SH-SY5Y (cell line): ENCODE measurements at regions not wholly inside any gene's neighbourhood (a gene's known extent, or its start where the extent isn't known, plus 50 kb on each side); places are given as distances from the start of the nearest gene placed in this dataset.

ENCODE experiments used
- GATA2 ChIP-seq: IDR thresholded peaks from 2 replicates; pipeline ENCODE4 v1.6.1; 2011; ENCODE audit warnings: mild to moderate bottlenecking, low read depth, low read length
- GATA3 ChIP-seq: IDR thresholded peaks from 2 replicates; pipeline ENCODE4 v1.6.1; 2011; ENCODE audit warnings: low read depth, mild to moderate bottlenecking, low read length, moderate library complexity

GRCh38 chr5:39559923-39560322, 135.1 kb upstream of the DAB2 start:
- TF ChIP-seq GATA2 (no peak), GATA3 (no peak)

- no peak for TF ChIP-seq GATA2
- no peak for TF ChIP-seq GATA3
These were observed 133.8 kb upstream of the DAB2 start for GRCh38 chr5:39558541-39558940.

DNA sequence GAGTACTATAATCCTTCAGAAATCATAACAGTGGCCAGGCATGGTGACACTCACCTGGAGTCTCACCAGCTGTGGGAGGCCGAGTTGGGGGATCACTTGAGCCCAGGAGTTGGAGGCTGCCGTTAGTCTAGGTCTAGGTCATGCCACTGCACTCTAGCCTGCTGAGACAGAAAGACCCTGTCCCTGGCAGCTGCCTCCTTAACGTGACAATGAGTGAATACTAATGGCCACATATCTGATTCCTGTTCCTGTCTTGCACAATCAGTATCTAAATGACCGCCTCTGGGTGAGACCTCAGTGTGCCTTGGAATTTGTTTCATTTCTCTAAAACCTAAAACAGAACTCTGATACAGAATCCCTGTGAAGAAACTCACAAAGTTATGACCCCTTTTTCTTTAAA, 131.0 kb upstream of the DAB2 start:
- TF ChIP-seq GATA2 (no peak), GATA3 (no peak)

GRCh38 chr5:39547553-39548154, 122.9 kb upstream of the DAB2 start:
- TF ChIP-seq GATA3 (no peak), GATA2 (no peak)

GRCh38 chr5:39544941-39545340, 120.2 kb upstream of the DAB2 start:
- TF ChIP-seq GATA3 (no peak), GATA2 (no peak)

DNA sequence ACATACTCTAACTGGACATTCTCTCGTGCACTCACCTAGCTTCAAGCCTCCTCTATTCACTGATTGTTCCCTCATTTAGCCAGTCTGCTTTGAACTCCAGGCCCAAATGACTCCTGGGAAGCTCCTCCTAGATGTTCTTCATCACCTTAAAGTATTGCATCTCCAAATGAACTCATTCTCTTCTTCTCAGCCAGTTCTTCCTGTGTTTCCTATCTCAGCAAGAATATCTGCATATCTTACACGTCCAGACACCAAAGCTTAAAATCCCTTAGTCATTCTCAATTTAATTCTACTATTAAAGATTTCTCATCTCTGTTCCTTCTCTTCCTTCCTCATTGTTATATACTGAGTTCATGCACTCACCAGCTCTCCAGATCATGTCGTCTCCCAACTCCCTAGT, 118.6 kb upstream of the DAB2 start:
- no peak for TF ChIP-seq GATA3
- no peak for TF ChIP-seq GATA2

GRCh38 chr5:39542511-39543285, 117.9 kb upstream of the DAB2 start:
- no peak for TF ChIP-seq GATA2
- TF ChIP-seq GATA3 = no peak

DNA sequence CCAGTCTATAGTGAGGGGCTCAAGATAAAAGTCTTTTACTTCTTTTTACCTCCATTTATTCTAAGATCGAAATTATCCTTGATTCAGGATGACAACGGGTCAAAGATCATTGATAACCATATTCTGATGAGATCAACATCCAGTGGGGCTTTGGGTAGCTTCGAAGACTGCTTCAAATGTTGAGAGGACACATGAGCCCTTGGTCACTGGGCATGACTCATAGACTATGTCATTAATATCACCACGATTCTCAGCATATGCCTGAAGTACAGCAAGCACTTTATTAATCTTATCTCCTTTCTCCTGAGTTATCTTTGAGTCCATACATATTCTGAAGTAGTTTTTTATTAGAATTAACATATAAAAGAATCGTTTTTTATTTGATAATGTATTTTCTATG, 117.1 kb upstream of the DAB2 start:
- TF ChIP-seq GATA3 (no peak), GATA2 (no peak)

DNA sequence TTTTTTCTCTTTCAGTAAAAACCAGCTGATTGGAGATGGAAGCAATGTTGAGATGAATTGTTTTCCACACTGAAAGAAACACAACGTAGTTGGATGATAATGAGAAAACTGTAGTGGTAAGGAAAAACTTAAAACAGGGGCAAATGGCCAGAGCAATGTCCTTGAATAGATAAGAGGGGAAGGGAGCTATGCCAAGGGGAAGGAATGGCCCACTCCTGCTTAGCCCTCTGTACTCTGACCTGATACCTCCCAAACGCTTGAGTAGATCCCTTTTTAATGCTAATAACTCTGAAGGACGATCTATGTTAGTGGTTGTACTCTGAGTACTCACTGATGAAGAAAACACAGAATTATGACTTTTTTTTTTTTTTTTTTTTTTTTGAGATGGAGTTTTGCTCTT, 114.7 kb upstream of the DAB2 start:
- TF ChIP-seq GATA3 (no peak), GATA2 (no peak)

- TF ChIP-seq GATA3 (no peak), GATA2 (no peak)
These were observed 109.9 kb upstream of the DAB2 start for GRCh38 chr5:39534690-39535089.

DNA sequence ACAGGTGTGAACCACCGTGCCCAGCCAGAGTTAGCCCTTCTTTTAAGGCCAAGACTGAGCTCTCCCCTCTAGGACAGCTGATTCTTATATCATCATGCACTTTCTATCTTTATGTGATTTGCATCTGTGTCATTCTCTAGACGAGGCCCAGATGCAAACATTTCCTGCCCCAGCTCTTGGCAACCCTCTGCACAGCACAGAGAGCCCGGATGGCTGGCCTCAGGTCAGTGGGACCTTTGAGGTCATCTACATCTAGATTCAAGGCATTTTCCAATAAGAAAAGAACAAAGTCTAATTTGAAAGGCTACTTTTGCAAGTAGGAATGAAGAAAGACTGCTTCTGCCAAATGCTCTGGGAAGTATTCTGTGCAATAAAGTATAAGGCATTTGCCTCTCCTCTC, 109.0 kb upstream of the DAB2 start:
- TF ChIP-seq GATA2 = no peak
- TF ChIP-seq GATA3 = no peak

GRCh38 chr5:39532511-39532910, 107.7 kb upstream of the DAB2 start:
- TF ChIP-seq GATA2 (no peak), GATA3 (no peak)

DNA sequence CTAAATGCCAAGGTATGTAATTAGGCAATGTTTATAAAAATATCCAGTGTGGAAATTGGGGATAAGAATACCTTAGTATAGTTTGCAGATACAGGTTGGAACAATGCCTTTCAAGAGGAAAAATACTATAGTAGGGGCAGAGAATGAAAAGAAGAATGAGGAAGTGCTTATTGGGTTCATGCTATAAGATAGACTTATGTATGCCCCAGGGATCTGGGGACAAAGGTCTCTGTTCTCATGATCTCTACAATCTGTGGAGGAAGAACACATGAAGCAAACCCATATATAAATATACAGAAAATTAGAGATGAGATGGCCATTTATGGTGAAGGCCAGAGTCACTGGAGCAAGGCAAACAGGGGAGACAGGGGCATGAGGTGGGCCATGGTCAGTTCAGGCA, 106.5 kb upstream of the DAB2 start:
- no peak for TF ChIP-seq GATA3

DNA sequence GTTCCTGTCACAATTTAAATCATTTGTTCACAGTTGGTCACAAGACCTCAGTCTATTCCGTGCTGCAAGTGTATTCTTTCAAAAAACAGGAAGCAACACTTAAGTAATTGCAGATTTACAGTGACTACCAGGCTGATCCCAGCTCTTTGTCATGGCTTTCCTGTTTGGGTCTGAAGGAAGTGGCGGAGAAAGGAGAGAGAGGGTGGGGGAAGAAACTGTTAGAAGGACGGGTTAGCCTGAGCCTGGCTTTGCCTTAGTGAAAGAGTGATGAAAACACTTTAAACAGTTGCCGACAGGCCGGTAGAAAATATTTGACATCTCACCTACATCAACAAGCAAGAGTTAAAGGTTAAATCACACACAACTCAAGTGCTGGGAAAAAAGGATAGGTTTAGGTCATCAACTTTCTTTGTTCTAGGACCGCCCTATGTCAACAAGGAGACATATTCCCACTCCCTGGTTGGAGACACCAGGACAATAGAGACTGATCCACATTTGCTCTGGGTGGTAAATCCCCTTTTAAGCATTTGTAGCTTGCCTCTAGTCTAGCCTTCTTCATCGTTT, 102.2 kb upstream of the DAB2 start:
- no peak for TF ChIP-seq GATA3
- TF ChIP-seq GATA2 = no peak

DNA sequence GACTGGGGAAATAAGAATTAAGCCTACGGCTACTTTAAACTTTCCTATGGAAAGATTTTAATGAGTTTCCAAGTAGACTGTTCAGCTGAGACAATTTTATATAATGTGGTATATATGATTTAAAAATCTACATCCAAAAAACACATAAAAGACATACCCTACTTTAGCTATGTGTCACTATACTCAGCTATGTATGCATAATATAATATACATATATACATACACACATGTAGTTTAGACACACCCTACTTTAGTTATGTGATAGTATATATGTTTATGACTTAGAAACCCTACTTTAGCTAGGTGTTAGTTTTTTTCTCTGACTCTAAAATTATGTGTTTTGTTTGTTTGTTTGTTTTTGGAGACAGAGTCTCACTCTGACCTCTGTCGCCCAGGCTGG, 100.5 kb upstream of the DAB2 start:
- no peak for TF ChIP-seq GATA2
- no peak for TF ChIP-seq GATA3

DNA sequence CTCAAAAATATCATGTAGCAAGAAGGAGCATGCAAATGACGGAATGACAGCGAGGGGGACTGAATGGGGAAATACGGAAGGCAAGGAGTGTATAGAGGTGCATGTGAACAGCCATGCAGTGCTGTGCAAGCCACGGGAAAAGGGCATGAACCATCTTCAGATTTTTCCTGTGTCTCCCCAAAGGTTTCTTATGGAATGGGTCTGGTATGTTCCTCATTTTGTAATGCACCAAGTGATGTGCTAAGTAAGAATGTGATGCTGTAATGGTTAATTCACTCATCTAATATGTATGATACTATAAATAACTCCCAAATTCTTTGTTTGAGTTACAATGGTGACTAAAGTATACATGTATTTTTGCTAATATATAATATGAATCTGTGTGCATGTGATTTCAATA, 99.0 kb upstream of the DAB2 start:
- no peak for TF ChIP-seq GATA3
- TF ChIP-seq GATA2 = no peak
